Spleen (tissue), 3 donors: ENCODE measurements at regions not wholly inside any gene's neighbourhood (a gene's known extent, or its start where the extent isn't known, plus 50 kb on each side); places are given as distances from the start of the nearest gene placed in this dataset.

Experiments used
- POLR2A ChIP-seq, 3 donors: fragments of 450-650 bp; IDR thresholded peaks; one replicate each; pipeline ENCODE4 v1.5.1; 2017; ENCODE audit warnings: antibody characterized with exemption in 3 of 3, mild to moderate bottlenecking in 1 of 3
- POLR2AphosphoS5 ChIP-seq, 3 donors: sonication (generic); formaldehyde crosslinking; IDR thresholded peaks; one replicate each; pipeline ENCODE4 v1.5.1; 2017; ENCODE audit warnings: antibody characterized with exemption in 3 of 3

DNA sequence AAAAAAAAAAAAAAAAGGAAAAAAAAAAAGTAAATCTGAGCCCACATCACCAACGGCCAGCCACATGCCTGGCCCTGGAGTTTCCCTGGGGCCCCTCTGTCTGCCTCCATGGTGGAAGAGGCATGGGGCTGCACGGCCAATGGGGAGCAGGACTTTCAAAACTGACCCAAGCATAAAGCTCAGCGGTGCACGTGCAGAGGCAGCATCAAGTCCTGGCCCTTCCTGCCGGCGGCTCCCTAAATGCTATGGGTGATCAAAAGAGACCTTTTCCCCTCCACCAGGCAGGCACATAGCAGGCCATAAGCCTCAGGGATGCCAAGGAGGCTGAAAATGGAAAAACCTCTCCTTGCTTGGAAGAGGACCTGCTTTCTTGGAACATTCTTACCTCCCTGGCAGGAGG, 94.3 kb downstream of the OAT start:
- no peak for TF ChIP-seq POLR2AphosphoS5 (IDR thresholded peaks at IDR 0.05)
- TF ChIP-seq POLR2A (IDR thresholded peaks at IDR 0.05) = no peak
